HepG2 (cell line): ENCODE measurements at regions not wholly inside any gene's neighbourhood (a gene's known extent, or its start where the extent isn't known, plus 50 kb on each side); places are given as distances from the start of the nearest gene placed in this dataset.

Source experiments
- ATAC-seq: fragments of 200-7000 bp; cut with Tn5 transposase; 3 replicates; pipeline ENCODE4 v1.9.1; 2020; ENCODE audit warnings: mild to moderate bottlenecking, moderate library complexity
- BruUV-seq: library from RNA; stranded (reverse); fragments of 400-500 nt; replicated peaks from 2 replicates; lab custom pipeline; 2021; lab: Mats Ljungman, UMichigan
- CTCF ChIA-PET: fragments of 300-600 bp; formaldehyde crosslinking; extraction: SDS; loops from one replicate; lab custom pipeline; 2021; ENCODE audit warnings: low total read pairs, inconsistent platforms, low intra/inter-chr PET ratio; lab: Yijun Ruan, JAX
- POLR2A ChIA-PET: fragments of 350-600 bp; sonication (Branson Sonifier 250); formaldehyde crosslinking; loops from one replicate; lab custom pipeline; 2020; ENCODE audit warnings: antibody characterized with exemption, inconsistent platforms; lab: Yijun Ruan, JAX
- DNase-seq: peaks from one replicate; pipeline ENCODE4 v3.0.0-alpha.2; 2015; ENCODE audit warnings: low spot score
- FAIRE-seq: peaks from 3 replicates; lab custom pipeline; 2011; peaks lifted over from hg19 to GRCh38; lab: Jason Lieb, UNC
- H2AFZ ChIP-seq: one replicate; pipeline ENCODE4 v1.6.1; 2011; ENCODE audit warnings: low read length, inconsistent platforms
- H3K27ac ChIP-seq: fragments of 300-600 bp; 3 replicates; pipeline ENCODE4 v1.8.0; 2011; ENCODE audit warnings: mixed run types, mild to moderate bottlenecking, mixed read lengths, low read length, inconsistent platforms; ENCODE audit not compliant: insufficient read depth; ENCODE audit errors: extremely low read length
- H3K27me3 ChIP-seq, 2 experiments: fragments of 200-600 bp in 1 of 2; 2 replicates in 1 of 2; 3 replicates in 1 of 2; pipeline versions ENCODE4 v1.6.0 to v1.8.0; 2011; ENCODE audit warnings: low read length in 2 of 2, mild to moderate bottlenecking in 2 of 2, moderate library complexity in 2 of 2, inconsistent platforms in 1 of 2; ENCODE audit not compliant: insufficient read depth in 2 of 2, control insufficient read depth in 1 of 2
- H3K36me3 ChIP-seq, 2 experiments: fragments of 200-600 bp in 1 of 2; replicated peaks in 1 of 2; 2 replicates in 1 of 2; 3 replicates in 1 of 2; pipeline versions ENCODE4 v1.5.1 to v1.8.0; 2011; ENCODE audit warnings: low read length in 2 of 2, inconsistent platforms in 1 of 2; ENCODE audit not compliant: insufficient read depth in 2 of 2, control insufficient read depth in 1 of 2
- H3K4me1 ChIP-seq: 2 replicates; pipeline ENCODE4 v1.5.1; 2012; ENCODE audit warnings: low read length, inconsistent platforms; ENCODE audit not compliant: insufficient read depth
- H3K4me2 ChIP-seq: 2 replicates; pipeline ENCODE4 v1.6.0; 2011; ENCODE audit warnings: low read depth, low read length, inconsistent platforms
- H3K4me3 ChIP-seq, 3 experiments: fragments of 200-600 bp in 1 of 3; sonication (generic), shearing (Covaris generic) in 1 of 3; replicated peaks in 1 of 3; 2 replicates each; pipeline ENCODE4 v1.5.1; 2011 to 2016; ENCODE audit warnings: low read length in 3 of 3, inconsistent platforms in 2 of 3, low read depth in 2 of 3, mild to moderate bottlenecking in 2 of 3, control low read depth in 1 of 3, mixed read lengths in 1 of 3; ENCODE audit not compliant: insufficient read depth in 1 of 3
- H3K79me2 ChIP-seq: one replicate; pipeline ENCODE4 v1.6.1; 2011; ENCODE audit warnings: low read length, inconsistent platforms; ENCODE audit not compliant: insufficient read depth
- H3K9ac ChIP-seq: 2 replicates; pipeline ENCODE4 v1.6.0; 2011; ENCODE audit warnings: mild to moderate bottlenecking, low read depth, low read length, inconsistent platforms; ENCODE audit not compliant: insufficient read depth
- H3K9me3 ChIP-seq: 2 replicates; pipeline ENCODE4 v1.5.1; 2012; ENCODE audit warnings: mild to moderate bottlenecking, low read length
- H4K20me1 ChIP-seq: 2 replicates; pipeline ENCODE4 v1.6.0; 2011; ENCODE audit warnings: inconsistent platforms, mild to moderate bottlenecking, low read length, moderate library complexity; ENCODE audit not compliant: insufficient read depth
- CEBPB ChIP-seq: IDR thresholded peaks from 2 replicates; pipeline ENCODE4 v1.6.1; 2011; ENCODE audit warnings: low read depth, low read length, improper control_type of control experiment, borderline replicate concordance
- GATAD1 ChIP-seq: IDR thresholded peaks from 2 replicates; pipeline ENCODE4 v1.6.1; 2016; ENCODE audit warnings: missing genetic modification reagents, missing compliant biosample characterization
- ISX ChIP-seq: sonication (generic); formaldehyde crosslinking; conservative IDR thresholded peaks from 2 replicates; pipeline ENCODE4 v1.5.0; 2020; ENCODE audit warnings: missing genetic modification reagents
- MED8 ChIP-seq: sonication (generic); formaldehyde crosslinking; IDR thresholded peaks from 2 replicates; pipeline ENCODE4 v1.8.1; 2023; ENCODE audit warnings: mild to moderate bottlenecking, missing genetic modification reagents; ENCODE audit not compliant: insufficient replicate concordance
- NAIF1 ChIP-seq: sonication (generic); formaldehyde crosslinking; IDR thresholded peaks from 2 replicates; pipeline ENCODE4 v1.5.0; 2020; ENCODE audit warnings: mild to moderate bottlenecking, missing genetic modification reagents, borderline replicate concordance
- NPAS2 ChIP-seq: sonication (generic); formaldehyde crosslinking; IDR thresholded peaks from 2 replicates; pipeline ENCODE4 v1.8.0; 2022; ENCODE audit warnings: mild to moderate bottlenecking, missing genetic modification reagents, borderline replicate concordance
- STAT5B ChIP-seq: sonication (generic); formaldehyde crosslinking; IDR thresholded peaks from 2 replicates; pipeline ENCODE4 v1.4.0; 2020; ENCODE audit warnings: missing genetic modification reagents
- WIZ ChIP-seq: sonication (generic); formaldehyde crosslinking; IDR thresholded peaks from 2 replicates; pipeline ENCODE4 v1.5.1; 2020; ENCODE audit warnings: mild to moderate bottlenecking, missing genetic modification reagents
- ZBTB7B ChIP-seq: sonication (generic); formaldehyde crosslinking; IDR thresholded peaks from 2 replicates; pipeline ENCODE4 v1.4.0; 2020; ENCODE audit warnings: missing genetic modification reagents
- ZC3H4 ChIP-seq: sonication (generic); formaldehyde crosslinking; IDR thresholded peaks from 2 replicates; pipeline ENCODE4 v1.4.0; 2020; ENCODE audit warnings: missing genetic modification reagents, borderline replicate concordance
- ZNF605 ChIP-seq: sonication (generic); formaldehyde crosslinking; IDR thresholded peaks from 2 replicates; pipeline ENCODE4 v1.8.0; 2022; ENCODE audit warnings: mild to moderate bottlenecking, missing genetic modification reagents
- ZNF773 ChIP-seq: sonication (generic); formaldehyde crosslinking; IDR thresholded peaks from 2 replicates; pipeline ENCODE4 v1.4.0; 2020; ENCODE audit warnings: missing genetic modification reagents, borderline replicate concordance
- WGBS: methylation state at CpG from one replicate; pipeline ENCODE4 v1.1.6; 2017; ENCODE audit warnings: low lambda C conversion rate; 5-methylcytosine and 5-hydroxymethylcytosine counted together
- in situ Hi-C: cut with HindIII; loops from 2 replicates; pipeline ENCODE4 v1.10.0; 2017; ENCODE audit warnings: low pct_unique_long_range_greater_than_20kb; ENCODE audit not compliant: extremely low pct_ligation_motif_present
- intact Hi-C: fragments of 100-400 bp; cut with micrococcal nuclease; formaldehyde crosslinking; loops from one replicate; pipeline ENCODE4 v1.10.0; 2022; ENCODE audit not compliant: unreplicated experiment

DNA sequence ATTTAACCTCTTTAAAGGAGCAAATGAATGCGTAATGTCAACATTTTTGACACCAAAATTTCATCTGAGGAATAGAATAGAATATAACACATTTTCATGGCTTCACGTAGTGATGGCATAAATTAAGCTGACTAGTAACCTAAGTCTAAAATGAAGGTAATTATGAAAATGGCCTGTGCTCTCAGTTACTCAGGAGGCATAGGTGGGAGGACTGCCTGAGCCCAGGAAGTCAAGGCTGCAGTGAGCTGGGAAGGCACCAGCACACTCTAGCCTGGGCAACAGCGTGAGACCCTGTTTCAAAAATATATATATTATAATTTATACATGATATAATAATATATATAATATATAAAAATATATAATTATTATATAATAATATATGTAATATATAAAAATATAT is 383.2 kb upstream of the ATP2B1 start:
- Histone ChIP-seq H3K36me3 (no peaks in the 10 kb centered on the region), H3K4me2 (no peak overlapping the region), H3K79me2 (no peaks in the 10 kb centered on the region), H2AFZ (no peak overlapping the region), H3K27ac (no peak overlapping the region), H3K4me1 (no peaks in the 10 kb centered on the region), H3K27me3 (no peaks in the 10 kb centered on the region), H3K9me3 (no peaks in the 10 kb centered on the region), H4K20me1 (no peaks in the 10 kb centered on the region), H3K4me3 (no peak overlapping the region), H3K9ac (no peak overlapping the region)
- FAIRE-seq (no peak), ATAC-seq (peak; percentile 48; the same call in 1 of the 3 replicates), DNase-seq (no peak)
- 45% methylated on average over 3 of the region's 3 CpGs for WGBS
- TF ChIP-seq ISX (CRISPR knock-in tag) (no peak), NPAS2 (CRISPR knock-in tag) (no peak), WIZ (CRISPR knock-in tag) (no peak), MED8 (CRISPR knock-in tag) (no peak), STAT5B (no peak), ZBTB7B (CRISPR knock-in tag) (no peak), ZC3H4 (CRISPR knock-in tag) (no peak), NAIF1 (no peak), ZNF605 (CRISPR knock-in tag) (no peak), ZNF773 (CRISPR knock-in tag) (no peak)
- CTCF ChIA-PET = no interaction called here
- intact Hi-C loops = no loop called here
- in situ Hi-C loops = no loop called here
- POLR2A ChIA-PET = no interaction called here
- BruUV-seq = no TSS peak

DNA sequence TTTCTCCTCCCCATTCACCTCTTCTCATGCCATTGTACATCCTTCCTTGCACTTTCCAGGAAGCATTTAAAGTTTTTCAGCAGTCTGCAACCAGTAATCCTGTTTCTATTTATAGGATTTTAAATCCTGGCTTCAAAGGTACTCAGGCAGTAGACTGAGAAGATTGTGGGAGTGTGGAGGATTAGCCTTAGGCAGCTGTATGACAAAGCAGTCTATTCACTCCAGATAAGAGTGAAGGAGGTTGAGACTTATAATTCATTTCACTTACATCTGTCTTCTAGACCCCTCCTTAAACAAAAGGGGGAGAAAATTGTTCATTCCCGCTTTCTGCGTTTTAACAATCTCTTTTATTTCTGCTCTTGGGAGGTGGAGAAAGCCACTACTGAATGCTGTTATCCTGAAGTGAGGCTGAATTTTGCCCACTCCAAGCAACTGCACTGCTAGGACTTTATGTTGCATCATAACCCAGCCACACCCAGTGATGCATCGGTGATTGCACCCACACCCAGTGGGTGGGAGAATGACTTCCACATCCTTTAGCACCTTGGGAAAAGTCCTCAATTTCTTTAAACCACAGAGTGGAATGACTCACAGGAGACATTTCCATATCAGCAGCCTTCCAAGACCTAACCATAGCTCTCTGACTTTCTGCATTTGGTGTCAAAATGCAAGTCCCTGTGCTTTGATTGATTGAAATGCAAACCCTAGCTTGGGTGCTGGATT is 382.5 kb upstream of the ATP2B1 start:
- H3K79me2 ChIP-seq = no peaks in the 10 kb centered on the region
- no TSS peak for BruUV-seq
- in situ Hi-C loops = no loop called here
- no peak overlapping the region for H3K4me2 ChIP-seq
- no peak overlapping the region for H3K9ac ChIP-seq
- intact Hi-C loops = no loop called here
- no peak overlapping the region for H3K4me3 ChIP-seq
- ATAC-seq (peak; percentile 48; the same call in 2 of the 3 replicates), FAIRE-seq (no peak), DNase-seq (no peak)
- H3K36me3 ChIP-seq = no peaks in the 10 kb centered on the region
- TF ChIP-seq GATAD1 (no peak), CEBPB (peak; percentile 62; the same call in 1 of the 2 replicates)
- H3K4me1 ChIP-seq = no peaks in the 10 kb centered on the region
- no peaks in the 10 kb centered on the region for H3K27me3 ChIP-seq
- H3K27ac ChIP-seq = no peak overlapping the region
- CTCF ChIA-PET = no interaction called here
- WGBS = 15% methylated on average over 3 of the region's 3 CpGs
- no peaks in the 10 kb centered on the region for H4K20me1 ChIP-seq
- H3K9me3 ChIP-seq = no peaks in the 10 kb centered on the region
- POLR2A ChIA-PET = no interaction called here
- H2AFZ ChIP-seq = no peak overlapping the region
